ENCODE measurements at regions not wholly inside any gene's neighbourhood (a gene's known extent, or its start where the extent isn't known, plus 50 kb on each side); places are given as distances from the start of the nearest gene placed in this dataset.

GRCh38 chr2:2512931-2513330 lies 181.9 kb upstream of the MYT1L start:
- no peak overlapping the region for H2AK5ac ChIP-seq (ENCODE audit: low read depth, low read length)
- no peaks in the 10 kb centered on the region for H3K36me3 ChIP-seq (ENCODE audit: control insufficient read depth, insufficient read depth, low read length)
- no peak for ATAC-seq (ENCODE audit: low read depth)
- no peak overlapping the region for H3K9ac ChIP-seq (ENCODE audit: low read depth, low read length)
- H3K4me1 ChIP-seq (ENCODE audit: control insufficient read depth, insufficient read depth, low read length): no peaks in the 10 kb centered on the region
- POLR2A ChIA-PET (ENCODE audit: unreplicated experiment): no interaction called here
- no peak overlapping the region for H3K4me3 ChIP-seq (ENCODE audit: insufficient read depth, low read depth, low read length)
- DNase-seq: no peak
- in situ Hi-C loops (cut with MboI; ENCODE audit: low sequenced_read_pairs) (no loop called here), dilution Hi-C loops (cut with HindIII; ENCODE audit: low sequenced_read_pairs, unreplicated experiment) (no loop called here), intact Hi-C loops (cut with micrococcal nuclease) (no loop called here)
- no peaks in the 10 kb centered on the region for H3K79me1 ChIP-seq (ENCODE audit: low read depth in 1 of 2, low read length in 2 of 2)
- H3K4ac ChIP-seq (ENCODE audit: low read depth, low read length): no peak overlapping the region
- H2AK9ac ChIP-seq (replicated peaks; ENCODE audit: low read depth, low read length, poor library complexity): no peak overlapping the region
- H3K56ac ChIP-seq (ENCODE audit: extremely low read depth, insufficient read depth, low read length): no peak overlapping the region
- TF ChIP-seq RFX5 (IDR thresholded peaks at IDR 0.05; ENCODE audit: low read depth, low read length) (no peak), CTCF (conservative IDR thresholded peaks at IDR 0.05; ENCODE audit: low read depth, low read length) (no peak), RCOR1 (IDR thresholded peaks at IDR 0.05; ENCODE audit: insufficient replicate concordance, low read length) (no peak), POLR2A (IDR thresholded peaks at IDR 0.05; ENCODE audit: low read depth, low read length) (no peak), FOS (IDR thresholded peaks at IDR 0.05; ENCODE audit: low read depth, low read length) (no peak), CHD1 (IDR thresholded peaks at IDR 0.05; ENCODE audit: low read depth, low read length) (no peak), USF2 (IDR thresholded peaks at IDR 0.05; ENCODE audit: low read depth, low read length) (no peak), MAFK (IDR thresholded peaks at IDR 0.05; ENCODE audit: low read depth, low read length) (no peak), MXI1 (IDR thresholded peaks at IDR 0.05; ENCODE audit: borderline replicate concordance, low read depth, low read length) (no peak), CEBPB (IDR thresholded peaks at IDR 0.05; ENCODE audit: low read depth, low read length) (no peak), NFE2L2 (IDR thresholded peaks at IDR 0.05; ENCODE audit: low read depth, low read length) (no peak), RAD21 (IDR thresholded peaks at IDR 0.05; ENCODE audit: low read length) (no peak), BHLHE40 (IDR thresholded peaks at IDR 0.05; ENCODE audit: low read depth, low read length) (no peak), MAZ (IDR thresholded peaks at IDR 0.05; ENCODE audit: borderline replicate concordance, low read depth, low read length) (no peak), SMC3 (IDR thresholded peaks at IDR 0.05; ENCODE audit: low read depth, low read length) (no peak)
- TF ChIP-seq, protein P1, sequence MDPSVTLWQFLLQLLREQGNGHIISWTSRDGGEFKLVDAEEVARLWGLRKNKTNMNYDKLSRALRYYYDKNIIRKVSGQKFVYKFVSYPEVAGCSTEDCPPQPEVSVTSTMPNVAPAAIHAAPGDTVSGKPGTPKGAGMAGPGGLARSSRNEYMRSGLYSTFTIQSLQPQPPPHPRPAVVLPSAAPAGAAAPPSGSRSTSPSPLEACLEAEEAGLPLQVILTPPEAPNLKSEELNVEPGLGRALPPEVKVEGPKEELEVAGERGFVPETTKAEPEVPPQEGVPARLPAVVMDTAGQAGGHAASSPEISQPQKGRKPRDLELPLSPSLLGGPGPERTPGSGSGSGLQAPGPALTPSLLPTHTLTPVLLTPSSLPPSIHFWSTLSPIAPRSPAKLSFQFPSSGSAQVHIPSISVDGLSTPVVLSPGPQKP (IDR thresholded peaks at IDR 0.05; ENCODE audit: borderline replicate concordance, low read depth, low read length): no peak
- no peak overlapping the region for H3K23ac ChIP-seq (ENCODE audit: low read depth, low read length)
- H2BK20ac ChIP-seq (ENCODE audit: low read depth, low read length): no peak overlapping the region
- H3K14ac ChIP-seq (replicated peaks; ENCODE audit: low read depth, low read length): no peak overlapping the region
- CTCF ChIA-PET: no interaction called here
- H4K5ac ChIP-seq (ENCODE audit: low read depth, low read length): no peak overlapping the region
- no peak overlapping the region for H4K8ac ChIP-seq (ENCODE audit: low read depth in 2 of 2, low read length in 2 of 2)
- H3K27ac ChIP-seq (ENCODE audit: insufficient read depth, low read length): no peak overlapping the region
- H2BK15ac ChIP-seq (ENCODE audit: low read depth, low read length): no peak overlapping the region
- no peaks in the 10 kb centered on the region for H3K9me1 ChIP-seq (ENCODE audit: insufficient read depth, low read length)
- H3K27me3 ChIP-seq (ENCODE audit: control insufficient read depth, insufficient read depth, low read length): no peaks in the 10 kb centered on the region
- H2AFZ ChIP-seq (replicated peaks; ENCODE audit: low read length, poor library complexity): no peak overlapping the region
- WGBS, 2 experiments (ENCODE audit: extremely low coverage in 2 of 2, insufficient read length in 1 of 2): 69% methylated on average over 5 of the region's 10 CpGs; no CpG with 5 or more reads in 1 of the 2 experiments
- H4K91ac ChIP-seq (ENCODE audit: insufficient read depth, low read depth, low read length): no peak overlapping the region
- H3K9me3 ChIP-seq (ENCODE audit: control insufficient read depth, insufficient read depth, low read length): peaks cover 21% of the 10 kb centered on the region
- H3K4me2 ChIP-seq (ENCODE audit: low read depth, low read length): no peak overlapping the region
- no peak overlapping the region for H2BK5ac ChIP-seq (ENCODE audit: low read depth, low read length, poor library complexity, severe bottlenecking)
- H3K18ac ChIP-seq (ENCODE audit: low read depth, low read length): no peak overlapping the region
- H2BK120ac ChIP-seq (ENCODE audit: low read depth, low read length): no peak overlapping the region
- no TSS peak for BruUV-seq (replicated peaks)
- no peaks in the 10 kb centered on the region for H4K20me1 ChIP-seq (ENCODE audit: insufficient read depth, low read length)
